ENCODE measurements at regions not wholly inside any gene's neighbourhood (a gene's known extent, or its start where the extent isn't known, plus 50 kb on each side); places are given as distances from the start of the nearest gene placed in this dataset.

GRCh38 chr12:63480186-63480585, 188.1 kb downstream of the DPY19L2 start:
- TF ChIP-seq CTCF (IDR thresholded peaks at IDR 0.05; ENCODE audit: low read length): no peak
- TF ChIP-seq EZH2 (IDR thresholded peaks at IDR 0.05; ENCODE audit: borderline replicate concordance, low read length): no peak
